Urinary bladder (tissue), 3 donors: ENCODE measurements at regions not wholly inside any gene's neighbourhood (a gene's known extent, or its start where the extent isn't known, plus 50 kb on each side); places are given as distances from the start of the nearest gene placed in this dataset.
"Not testable (repeated sequence)": the region's sequence is repeated elsewhere in the genome, so short reads cannot be mapped to it uniquely, and the experiment has no call there.

Source experiments
- DNase-seq: peaks from one replicate; pipeline ENCODE4 v3.0.0-alpha.2; 2015; ENCODE audit errors: extremely low spot score
- H3K27ac ChIP-seq: one replicate; pipeline ENCODE4 v1.5.1; 2013; ENCODE audit warnings: low read depth, mild to moderate bottlenecking, moderate library complexity
- H3K36me3 ChIP-seq: one replicate; pipeline ENCODE4 v1.6.1; 2013; ENCODE audit warnings: mild to moderate bottlenecking, moderate library complexity; ENCODE audit not compliant: insufficient read depth
- H3K4me1 ChIP-seq: one replicate; pipeline ENCODE4 v1.6.1; 2013; ENCODE audit warnings: mild to moderate bottlenecking, moderate library complexity; ENCODE audit not compliant: insufficient read depth
- H3K4me3 ChIP-seq: one replicate; pipeline ENCODE4 v1.5.1; 2013; ENCODE audit warnings: low read depth, low read length
- WGBS: extraction: QIAGEN DNeasy Blood & Tissue Kit; methylation state at CpG from one replicate; pipeline ENCODE4 v1.1.7; 2013; 5-methylcytosine and 5-hydroxymethylcytosine counted together
- donor health status: healthy with polysubstance abuse.
- donor health status: healthy.

- Histone ChIP-seq H3K4me1 (no peaks in the 10 kb centered on the region), H3K36me3 (no peaks in the 10 kb centered on the region), H3K27ac (no peak overlapping the region), H3K4me3 (no peak overlapping the region)
- WGBS: 93% methylated on average over 3 of the region's 3 CpGs
- DNase-seq: no peak
Observed at GRCh38 chr16:87199379-87199778, 117.8 kb downstream of the C16orf95 start.

- Histone ChIP-seq H3K36me3 (no peaks in the 10 kb centered on the region), H3K27ac (no peak overlapping the region), H3K4me1 (no peaks in the 10 kb centered on the region), H3K4me3 (no peak overlapping the region)
- no peak for DNase-seq
- 86% methylated on average over 7 of the region's 7 CpGs for WGBS
Observed at GRCh38 chr16:87199901-87200300, 117.3 kb downstream of the C16orf95 start.

- Histone ChIP-seq H3K4me3 (no peak overlapping the region), H3K27ac (no peak overlapping the region), H3K4me1 (no peaks in the 10 kb centered on the region), H3K36me3 (no peaks in the 10 kb centered on the region)
- WGBS: 73% methylated on average over 3 of the region's 3 CpGs
- no peak for DNase-seq
Observed at GRCh38 chr16:87200637-87201036, 116.6 kb downstream of the C16orf95 start.

GRCh38 chr16:87201052-87201451, 116.1 kb downstream of the C16orf95 start:
- 34% methylated on average over 5 of the region's 5 CpGs for WGBS
- DNase-seq: no peak
- Histone ChIP-seq H3K36me3 (no peaks in the 10 kb centered on the region), H3K4me3 (no peak overlapping the region), H3K4me1 (no peaks in the 10 kb centered on the region), H3K27ac (no peak overlapping the region)

GRCh38 chr16:87201790-87202189, 115.4 kb downstream of the C16orf95 start:
- H3K36me3 ChIP-seq: no peaks in the 10 kb centered on the region
- no peak overlapping the region for H3K4me3 ChIP-seq
- DNase-seq: no peak
- WGBS: 84% methylated on average over 2 of the region's 2 CpGs
- H3K4me1 ChIP-seq: no peaks in the 10 kb centered on the region
- H3K27ac ChIP-seq: no peak overlapping the region

- H3K36me3 ChIP-seq: no peaks in the 10 kb centered on the region
- H3K27ac ChIP-seq: no peak overlapping the region
- DNase-seq: no peak
- 65% methylated on average over 4 of the region's 4 CpGs for WGBS
- H3K4me1 ChIP-seq: no peaks in the 10 kb centered on the region
- no peak overlapping the region for H3K4me3 ChIP-seq
Observed at GRCh38 chr16:87202346-87202745, 114.8 kb downstream of the C16orf95 start.

GRCh38 chr16:87203060-87203656, 114.0 kb downstream of the C16orf95 start:
- H3K4me1 ChIP-seq: no peaks in the 10 kb centered on the region
- no peak for DNase-seq
- no peak overlapping the region for H3K27ac ChIP-seq
- 18% methylated on average over 11 of the region's 11 CpGs for WGBS
- no peak overlapping the region for H3K4me3 ChIP-seq
- H3K36me3 ChIP-seq: no peaks in the 10 kb centered on the region

GRCh38 chr16:87206646-87207451, 110.3 kb downstream of the C16orf95 start:
- DNase-seq: no peak
- no peak overlapping the region for H3K27ac ChIP-seq
- no peak overlapping the region for H3K4me3 ChIP-seq
- H3K36me3 ChIP-seq: no peaks in the 10 kb centered on the region
- H3K4me1 ChIP-seq: no peaks in the 10 kb centered on the region
- WGBS: 72% methylated on average over 14 of the region's 14 CpGs

GRCh38 chr16:87207509-87207908, 109.7 kb downstream of the C16orf95 start:
- no peaks in the 10 kb centered on the region for H3K4me1 ChIP-seq
- H3K4me3 ChIP-seq: no peak overlapping the region
- no peaks in the 10 kb centered on the region for H3K36me3 ChIP-seq
- no peak for DNase-seq
- 43% methylated on average over 7 of the region's 7 CpGs for WGBS
- no peak overlapping the region for H3K27ac ChIP-seq

- no peak for DNase-seq
- no peaks in the 10 kb centered on the region for H3K36me3 ChIP-seq
- no peak overlapping the region for H3K27ac ChIP-seq
- 76% methylated on average over 3 of the region's 3 CpGs for WGBS
- H3K4me3 ChIP-seq: no peak overlapping the region
- no peaks in the 10 kb centered on the region for H3K4me1 ChIP-seq
Observed at GRCh38 chr16:87207965-87208364, 109.2 kb downstream of the C16orf95 start.

- H3K27ac ChIP-seq, H3K36me3 ChIP-seq, DNase-seq, H3K4me1 ChIP-seq, H3K4me3 ChIP-seq: not testable (repeated sequence)
- 96% methylated on average over 5 of the region's 5 CpGs for WGBS
Observed at GRCh38 chr16:87208968-87209367, 108.2 kb downstream of the C16orf95 start.

- H3K27ac ChIP-seq: no peak overlapping the region
- no peaks in the 10 kb centered on the region for H3K36me3 ChIP-seq
- DNase-seq: no peak
- WGBS: 96% methylated on average over 2 of the region's 2 CpGs
- H3K4me3 ChIP-seq: no peak overlapping the region
- H3K4me1 ChIP-seq: no peaks in the 10 kb centered on the region
Observed at GRCh38 chr16:87209808-87210512, 107.2 kb downstream of the C16orf95 start.

- Histone ChIP-seq H3K4me3 (no peak overlapping the region), H3K36me3 (no peaks in the 10 kb centered on the region), H3K4me1 (no peaks in the 10 kb centered on the region), H3K27ac (no peak overlapping the region)
- 80% methylated on average over 4 of the region's 4 CpGs for WGBS
- DNase-seq: no peak
Observed at GRCh38 chr16:87210894-87211293, 106.3 kb downstream of the C16orf95 start.

- no peak overlapping the region for H3K27ac ChIP-seq
- H3K4me1 ChIP-seq: no peaks in the 10 kb centered on the region
- DNase-seq: no peak
- no peaks in the 10 kb centered on the region for H3K36me3 ChIP-seq
- no peak overlapping the region for H3K4me3 ChIP-seq
- 67% methylated on average over 6 of the region's 6 CpGs for WGBS
Observed at GRCh38 chr16:87212026-87212425, 105.2 kb downstream of the C16orf95 start.
